Endometrial microvascular endothelial cells (primary cell): ENCODE measurements at regions not wholly inside any gene's neighbourhood (a gene's known extent, or its start where the extent isn't known, plus 50 kb on each side); places are given as distances from the start of the nearest gene placed in this dataset.
"Not testable (repeated sequence)": the region's sequence is repeated elsewhere in the genome, so short reads cannot be mapped to it uniquely, and the experiment has no call there.

Source experiments
- in situ Hi-C: cut with HindIII; loops from 2 replicates; pipeline ENCODE4 v1.10.0; 2017; ENCODE audit warnings: low sequenced_read_pairs, low pct_unique_long_range_greater_than_20kb; ENCODE audit errors: inconsistent ontology term

DNA sequence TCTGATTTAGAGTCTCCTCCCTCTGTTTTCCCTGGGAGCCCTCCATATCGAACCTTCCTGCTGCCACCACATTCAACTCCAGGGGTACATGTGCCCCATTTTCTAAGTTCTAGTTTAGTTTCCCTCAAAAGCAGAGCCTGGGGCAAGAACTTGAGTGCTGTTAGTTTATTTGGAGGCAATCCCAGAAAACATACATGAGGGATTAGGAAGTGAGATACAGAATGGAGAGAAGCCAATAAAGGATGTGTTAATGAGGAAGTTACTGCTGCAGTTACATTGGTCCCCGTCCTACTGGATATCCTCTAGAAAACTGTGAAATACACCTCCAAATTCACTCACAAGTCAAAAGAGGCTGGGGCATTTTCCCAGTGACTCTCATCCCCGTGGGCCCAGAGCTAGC, 159.4 kb upstream of the SMARCA2 start:
- in situ Hi-C loops, result no loop called here

- in situ Hi-C loops, result no loop called here
Measured at GRCh38 chr9:1857808-1858207, 157.3 kb upstream of the SMARCA2 start.

- in situ Hi-C loops, result no loop called here
Measured at GRCh38 chr9:1869843-1870242, 145.3 kb upstream of the SMARCA2 start.

DNA sequence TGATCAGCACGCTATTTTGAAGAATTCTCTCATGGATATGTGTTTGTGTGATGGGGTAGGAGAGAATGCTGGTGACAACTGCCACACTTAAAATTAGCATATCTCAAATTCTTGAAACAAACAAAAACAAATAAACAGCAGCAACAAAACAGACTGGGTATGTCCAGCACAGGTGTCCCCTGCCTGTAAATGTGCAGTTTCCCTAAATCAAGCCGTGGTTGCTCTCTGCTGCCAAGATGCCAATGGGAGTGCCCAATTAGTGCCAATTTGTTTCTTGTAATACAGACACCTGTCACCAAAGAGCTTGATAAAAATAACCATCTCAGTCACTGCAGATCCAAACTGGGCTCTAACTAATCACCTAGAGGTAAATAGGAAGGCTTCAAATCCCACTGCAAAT, 144.2 kb upstream of the SMARCA2 start:
- in situ Hi-C loops, result no loop called here

DNA sequence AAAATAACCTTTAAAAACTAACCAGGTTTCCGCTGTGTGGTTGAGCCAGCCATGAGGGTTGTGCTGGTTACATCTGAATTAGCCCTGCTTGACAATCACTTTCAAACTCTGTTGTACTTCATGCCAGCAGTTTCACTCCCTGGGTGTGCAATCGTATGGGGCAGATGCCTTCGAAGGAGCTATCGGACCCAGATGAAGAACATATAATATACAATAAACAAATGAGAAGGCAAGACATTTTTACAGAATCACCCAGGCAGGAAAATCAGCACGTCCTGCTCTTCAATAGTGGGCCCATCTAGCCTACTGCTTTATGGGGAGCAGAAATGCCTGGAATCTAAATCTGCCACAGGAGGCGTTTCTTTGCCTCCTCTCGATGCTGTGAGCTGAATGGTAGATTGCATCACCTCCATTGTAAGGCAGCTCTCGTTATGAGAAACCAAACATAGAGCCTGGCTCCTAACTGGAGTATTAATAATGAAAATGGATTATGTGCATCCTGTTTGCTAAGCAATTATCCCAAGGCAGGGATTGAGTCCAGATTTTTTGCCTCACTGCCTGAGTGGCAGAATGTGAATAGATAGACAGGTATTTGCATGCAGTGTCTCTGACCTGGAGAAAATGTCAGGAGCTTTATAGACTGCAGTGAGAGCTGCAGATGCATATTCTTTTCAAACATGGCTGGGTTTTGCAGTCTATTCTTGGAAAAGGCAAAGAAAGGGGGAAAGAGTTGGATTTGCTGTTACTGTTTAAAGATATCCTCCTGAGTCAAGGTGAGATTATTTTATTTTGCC, 143.3 kb upstream of the SMARCA2 start:
- in situ Hi-C loops, result no loop called here

GRCh38 chr9:1875251-1875851, 139.8 kb upstream of the SMARCA2 start:
- in situ Hi-C loops, result no loop called here

GRCh38 chr9:1875921-1876448, 139.2 kb upstream of the SMARCA2 start:
- in situ Hi-C loops, result no loop called here

DNA sequence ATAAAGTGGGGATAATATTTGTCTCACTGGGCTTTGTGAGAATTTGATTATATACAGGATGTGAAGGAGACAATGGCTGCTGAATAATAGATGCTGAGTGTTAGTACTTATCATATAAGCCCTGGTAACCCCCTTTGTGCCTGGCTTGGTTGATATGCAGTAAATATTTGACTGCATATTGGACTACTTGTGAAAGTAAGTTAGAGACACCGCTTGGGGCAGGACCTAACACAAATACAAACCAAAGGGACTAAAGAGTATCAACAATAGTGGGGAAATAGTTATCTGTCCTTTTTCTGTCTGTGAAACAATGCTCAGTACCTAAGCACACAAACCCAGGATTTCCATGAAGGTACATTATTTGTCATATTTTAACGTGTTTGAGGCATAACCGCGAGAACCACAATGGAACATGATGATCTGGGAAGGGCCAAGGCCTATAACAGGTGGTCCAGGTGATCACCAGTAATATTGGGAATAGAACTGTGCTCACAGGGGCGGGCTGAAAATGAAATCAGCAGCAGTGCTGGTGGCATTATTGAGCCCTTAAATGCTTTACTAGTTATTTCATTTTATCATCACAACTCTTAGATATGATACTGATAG, 138.2 kb upstream of the SMARCA2 start:
- in situ Hi-C loops, result no loop called here

- in situ Hi-C loops, result no loop called here
Measured at GRCh38 chr9:1877951-1878350, 137.2 kb upstream of the SMARCA2 start.

GRCh38 chr9:1878811-1879210, 136.3 kb upstream of the SMARCA2 start:
- in situ Hi-C loops, result no loop called here

DNA sequence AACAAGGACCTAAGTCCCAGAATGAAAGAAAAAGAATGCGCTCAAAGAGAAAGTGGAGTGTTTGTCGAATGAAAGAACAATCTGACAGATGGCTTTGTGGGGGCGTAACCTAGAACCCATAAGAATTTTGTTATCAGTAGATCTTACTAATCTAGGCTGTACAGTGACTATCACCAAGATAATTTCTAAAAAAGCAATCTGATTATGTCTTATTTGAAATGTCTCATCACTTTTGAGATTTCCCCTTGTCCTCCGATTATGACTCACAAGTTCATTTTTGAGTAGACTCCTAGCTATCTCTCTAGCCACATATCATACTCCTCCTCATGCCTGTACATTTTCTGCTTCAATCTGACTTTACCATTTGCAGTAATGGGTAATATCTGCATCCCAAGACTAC, 135.6 kb upstream of the SMARCA2 start:
- in situ Hi-C loops, result no loop called here

DNA sequence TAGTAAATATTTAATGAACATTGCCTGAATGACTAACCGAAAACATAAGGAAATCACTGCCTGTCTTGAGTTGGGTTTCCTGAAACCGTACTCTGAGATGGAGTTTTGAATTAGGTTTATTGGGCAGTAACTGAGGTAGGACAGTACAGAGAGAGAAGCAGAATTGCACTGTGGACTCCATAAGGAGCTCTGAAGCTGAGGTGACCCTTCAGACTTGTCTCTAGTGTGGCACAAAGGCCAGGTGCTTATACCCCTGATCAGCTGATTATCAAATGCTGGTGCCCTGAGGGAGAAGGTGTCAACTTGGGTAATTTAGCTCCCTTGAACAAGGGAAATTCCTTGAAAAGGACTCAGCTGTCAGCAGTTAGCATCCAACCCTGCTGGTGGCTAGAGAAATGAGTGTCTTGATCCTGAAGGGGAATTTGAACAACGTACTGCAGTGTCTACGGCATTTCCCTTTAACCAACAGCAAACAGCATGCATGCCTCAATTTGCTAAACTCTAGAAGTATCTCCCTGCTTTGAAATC, 135.0 kb upstream of the SMARCA2 start:
- in situ Hi-C loops, result no loop called here

GRCh38 chr9:1881708-1882295, 133.3 kb upstream of the SMARCA2 start:
- in situ Hi-C loops, result no loop called here

DNA sequence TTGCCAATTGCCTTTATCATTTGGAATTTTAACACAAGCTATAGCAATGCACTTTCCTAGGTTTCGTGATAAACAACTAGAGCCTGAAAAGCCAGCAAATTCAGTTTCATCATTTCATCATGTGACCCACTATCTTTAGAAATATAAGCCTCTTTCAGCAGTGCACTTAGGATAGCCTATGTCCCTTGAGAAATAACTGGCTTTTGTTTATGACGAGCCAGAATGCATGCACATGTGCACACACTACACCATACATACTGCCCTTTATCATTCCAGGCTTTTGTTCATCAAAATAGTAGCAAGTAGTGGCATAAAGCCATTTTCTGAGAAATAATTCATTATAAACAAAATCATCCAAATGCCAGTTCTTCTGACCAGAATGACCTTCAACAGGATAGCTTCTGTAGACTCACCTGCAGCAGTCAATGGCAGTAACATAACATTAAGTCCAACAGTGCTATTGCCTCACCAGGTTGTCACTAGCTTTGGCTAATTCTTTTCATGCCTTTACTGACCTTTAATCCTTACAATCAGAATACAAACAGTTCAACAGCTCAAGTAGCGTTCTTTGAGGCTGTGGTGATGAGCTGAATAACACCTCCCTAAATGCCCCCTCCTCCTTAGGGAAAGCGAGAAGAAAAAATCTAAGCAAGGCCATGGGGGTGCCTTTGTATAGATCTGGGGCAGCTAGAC, 132.3 kb upstream of the SMARCA2 start:
- in situ Hi-C loops, result no loop called here

DNA sequence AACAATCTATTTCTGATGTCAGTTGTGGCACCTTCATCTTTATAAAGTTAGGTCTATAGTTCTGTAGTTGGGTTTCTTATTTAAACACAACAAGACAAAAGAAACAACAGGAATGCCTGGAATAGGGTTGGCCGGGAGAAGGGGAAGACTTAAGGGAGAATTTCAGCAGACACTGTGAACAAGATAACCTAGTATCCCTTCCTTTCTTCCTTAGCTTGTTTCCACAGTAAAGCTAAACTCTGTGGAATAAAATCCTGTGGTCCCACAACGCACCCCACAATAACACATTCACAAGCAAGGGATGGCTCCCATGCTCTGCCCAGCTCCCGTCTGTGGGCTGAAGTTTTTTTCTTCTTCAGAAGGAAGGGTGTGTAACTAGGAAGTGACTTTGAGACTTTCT, 124.9 kb upstream of the SMARCA2 start:
- in situ Hi-C loops, result no loop called here

DNA sequence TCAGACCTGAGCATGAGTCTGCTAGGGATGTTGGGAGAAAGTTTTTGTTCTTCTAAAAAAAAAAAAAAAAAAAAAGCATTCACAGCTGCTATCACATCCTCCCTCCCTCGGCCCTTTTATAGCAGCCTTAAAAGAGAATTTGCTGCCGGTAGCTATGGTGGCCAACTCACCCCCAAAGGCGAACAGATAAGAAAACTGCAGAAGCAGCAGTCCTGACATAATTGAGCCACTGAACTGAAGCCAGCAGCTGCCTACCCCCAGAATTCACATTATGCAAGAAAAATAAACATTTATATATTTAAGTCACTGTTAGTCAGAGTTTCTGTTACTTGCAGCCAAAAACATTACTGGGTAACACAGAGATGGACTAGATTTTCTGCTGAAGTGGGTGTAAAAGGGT, 124.3 kb upstream of the SMARCA2 start:
- in situ Hi-C loops, result no loop called here

DNA sequence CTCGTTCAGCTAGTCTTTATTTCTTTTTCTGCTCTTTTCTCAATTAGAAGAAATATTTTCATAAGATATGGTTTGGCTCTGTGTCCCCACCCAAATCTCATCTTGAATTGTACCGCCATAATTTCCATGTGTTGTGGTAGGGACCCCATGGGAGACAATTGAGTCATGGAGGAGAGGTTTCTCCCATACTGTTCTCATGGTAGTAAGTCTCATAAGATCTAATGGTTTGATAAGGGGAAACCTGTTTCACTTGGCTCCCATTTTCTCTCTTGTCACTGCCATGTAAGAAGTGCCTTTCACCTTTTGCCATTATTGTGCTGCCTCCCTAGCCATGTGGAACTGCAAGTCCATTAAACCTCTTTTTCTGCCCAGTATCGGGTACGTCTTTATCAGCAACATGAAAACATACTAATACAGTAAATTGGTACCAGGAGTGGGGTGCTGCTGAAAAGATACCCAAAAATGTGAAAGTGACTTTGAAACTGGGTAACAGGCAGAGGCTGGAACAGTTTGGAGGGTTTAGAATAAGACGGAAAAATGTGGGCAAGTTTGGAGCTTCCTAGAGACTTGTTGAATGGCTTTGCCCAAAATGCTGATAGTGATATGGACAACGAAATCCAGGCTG, 112.0 kb upstream of the SMARCA2 start:
- in situ Hi-C loops, result not testable (repeated sequence)

DNA sequence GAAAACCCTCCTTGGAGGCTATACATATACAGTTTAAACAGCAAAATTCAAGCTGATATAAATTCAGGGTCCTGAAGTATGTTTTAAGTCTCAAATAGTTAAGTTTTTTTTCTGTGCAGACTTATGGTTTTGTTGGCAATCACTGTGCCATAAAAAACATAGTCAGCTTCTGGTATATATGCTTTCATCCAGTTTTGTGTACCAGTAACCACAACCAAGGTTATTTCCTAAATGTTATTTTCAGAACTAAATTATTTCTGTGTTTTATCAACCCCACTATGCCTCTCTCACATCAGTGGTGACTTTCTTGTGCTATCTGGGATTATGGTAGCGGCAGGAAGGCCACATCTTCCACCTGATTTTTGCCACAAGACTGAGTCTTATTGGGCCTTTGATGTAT, 107.7 kb upstream of the SMARCA2 start:
- in situ Hi-C loops, result no loop called here

DNA sequence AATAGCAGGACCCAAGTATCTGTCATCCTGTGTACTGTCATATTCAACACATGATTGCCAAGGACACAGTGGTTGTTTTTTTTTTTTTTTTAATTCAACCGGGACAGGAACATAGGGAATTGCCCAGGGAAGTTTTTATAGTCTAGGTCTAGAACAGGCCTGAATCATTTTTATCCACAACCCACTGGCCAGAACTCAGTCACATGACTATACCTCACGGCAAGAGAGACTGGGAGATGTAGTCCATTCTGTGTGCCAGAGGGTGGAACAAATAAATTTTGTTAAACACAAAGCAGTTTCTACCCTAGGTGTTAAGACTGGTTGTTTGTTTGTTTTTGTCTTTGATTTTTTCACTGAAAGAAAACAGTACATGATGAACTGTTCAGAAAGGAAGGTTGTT, 105.8 kb upstream of the SMARCA2 start:
- in situ Hi-C loops, result no loop called here
